ENCODE measurements at regions not wholly inside any gene's neighbourhood (a gene's known extent, or its start where the extent isn't known, plus 50 kb on each side); places are given as distances from the start of the nearest gene placed in this dataset.

GRCh38 chr2:100720445-100720844 is 99.5 kb upstream of the NPAS2 start:
- DNase-seq, result no peak
- H3K36me3 Mint-ChIP-seq (ENCODE audit: insufficient read depth, unreplicated experiment), result no peaks in the 10 kb centered on the region
- intact Hi-C loops (cut with micrococcal nuclease; ENCODE audit: unreplicated experiment), result no loop called here
- no peaks in the 10 kb centered on the region for H3K9me3 Mint-ChIP-seq (ENCODE audit: low read depth, unreplicated experiment)
- no TSS peak for BruUV-seq (replicated peaks)
- no peaks in the 10 kb centered on the region for H3K27me3 Mint-ChIP-seq (ENCODE audit: unreplicated experiment)
- no peak overlapping the region for H3K27ac Mint-ChIP-seq (ENCODE audit: unreplicated experiment)
- H3K4me3 Mint-ChIP-seq (ENCODE audit: low read depth, unreplicated experiment), result no peak overlapping the region
- no peak for TF ChIP-seq CTCF (IDR thresholded peaks at IDR 0.05; ENCODE audit: unreplicated experiment)
- CTCF ChIA-PET, result interaction anchor here (1.3 kb wide), 1 partner anchor 10 kb away, joined by 3 read pairs; no protein-coding TSS in a partner anchor
- peaks cover 9% of the 10 kb centered on the region for H3K4me1 Mint-ChIP-seq (ENCODE audit: low read depth, unreplicated experiment)

GRCh38 chr2:100721693-100722092 is 98.2 kb upstream of the NPAS2 start:
- Mint-ChIP-seq H3K36me3 (ENCODE audit: insufficient read depth, unreplicated experiment) (no peaks in the 10 kb centered on the region), H3K27ac (ENCODE audit: unreplicated experiment) (no peak overlapping the region), H3K27me3 (ENCODE audit: unreplicated experiment) (no peaks in the 10 kb centered on the region), H3K9me3 (ENCODE audit: low read depth, unreplicated experiment) (no peaks in the 10 kb centered on the region), H3K4me3 (ENCODE audit: low read depth, unreplicated experiment) (no peak overlapping the region), H3K4me1 (ENCODE audit: low read depth, unreplicated experiment) (peaks cover 13% of the 10 kb centered on the region)
- no peak for TF ChIP-seq CTCF (IDR thresholded peaks at IDR 0.05; ENCODE audit: unreplicated experiment)
- intact Hi-C loops (cut with micrococcal nuclease; ENCODE audit: unreplicated experiment), result no loop called here
- CTCF ChIA-PET, result interaction anchor here (1.2 to 1.3 kb wide), 2 partner anchors 9 to 12 kb away, joined by 3 read pairs; no protein-coding TSS in a partner anchor
- BruUV-seq (replicated peaks), result no TSS peak
- peak; percentile 8 for DNase-seq

GRCh38 chr2:100722125-100722524 is 97.8 kb upstream of the NPAS2 start:
- BruUV-seq (replicated peaks), result no TSS peak
- TF ChIP-seq CTCF (IDR thresholded peaks at IDR 0.05; ENCODE audit: unreplicated experiment), result no peak
- Mint-ChIP-seq H3K36me3 (ENCODE audit: insufficient read depth, unreplicated experiment) (no peaks in the 10 kb centered on the region), H3K9me3 (ENCODE audit: low read depth, unreplicated experiment) (no peaks in the 10 kb centered on the region), H3K27me3 (ENCODE audit: unreplicated experiment) (no peaks in the 10 kb centered on the region), H3K4me3 (ENCODE audit: low read depth, unreplicated experiment) (no peak overlapping the region), H3K4me1 (ENCODE audit: low read depth, unreplicated experiment) (peaks cover 17% of the 10 kb centered on the region), H3K27ac (ENCODE audit: unreplicated experiment) (no peak overlapping the region)
- no peak for DNase-seq
- CTCF ChIA-PET, result interaction anchor here (1.2 to 1.3 kb wide), 2 partner anchors 8 to 11 kb away, joined by 3 read pairs; no protein-coding TSS in a partner anchor
- intact Hi-C loops (cut with micrococcal nuclease; ENCODE audit: unreplicated experiment), result no loop called here

- no TSS peak for BruUV-seq (replicated peaks)
- Mint-ChIP-seq H3K36me3 (ENCODE audit: insufficient read depth, unreplicated experiment) (no peaks in the 10 kb centered on the region), H3K27ac (ENCODE audit: unreplicated experiment) (no peak overlapping the region), H3K27me3 (ENCODE audit: unreplicated experiment) (no peaks in the 10 kb centered on the region), H3K9me3 (ENCODE audit: low read depth, unreplicated experiment) (no peaks in the 10 kb centered on the region), H3K4me3 (ENCODE audit: low read depth, unreplicated experiment) (no peak overlapping the region), H3K4me1 (ENCODE audit: low read depth, unreplicated experiment) (peaks cover 18% of the 10 kb centered on the region)
- intact Hi-C loops (cut with micrococcal nuclease; ENCODE audit: unreplicated experiment), result no loop called here
- no peak for DNase-seq
- CTCF ChIA-PET, result no interaction called here
- TF ChIP-seq CTCF (IDR thresholded peaks at IDR 0.05; ENCODE audit: unreplicated experiment), result no peak
These were observed 93.1 kb upstream of the NPAS2 start for GRCh38 chr2:100726866-100727265.
